ENCODE measurements at regions not wholly inside any gene's neighbourhood (a gene's known extent, or its start where the extent isn't known, plus 50 kb on each side); places are given as distances from the start of the nearest gene placed in this dataset.

GRCh38 chr19:30216453-30216852 lies 155.7 kb upstream of the ZNF536 start:
- Histone ChIP-seq H3K9me3 (ENCODE audit: insufficient read depth, low read length) (no peaks in the 10 kb centered on the region), H4K20me1 (ENCODE audit: insufficient read depth, low read length) (no peaks in the 10 kb centered on the region), H3K9ac (ENCODE audit: low read length) (no peak overlapping the region), H3K27me3 (ENCODE audit: low read depth, low read length) (peaks cover 7% of the 10 kb centered on the region; the same call in 1 of the 2 replicates), H3K4me2 (ENCODE audit: low read length) (no peak overlapping the region), H3K79me2 (ENCODE audit: low read length) (no peaks in the 10 kb centered on the region), H3K4me1 (ENCODE audit: low read length) (no peaks in the 10 kb centered on the region), H2AFZ (ENCODE audit: low read depth, low read length) (no peak overlapping the region), H3K27ac (ENCODE audit: low read length) (no peak overlapping the region), H3K36me3 (replicated peaks; ENCODE audit: low read depth, low read length) (no peaks in the 10 kb centered on the region), H3K4me3 (ENCODE audit: low read length) (no peak overlapping the region)
- TF ChIP-seq CTCF (IDR thresholded peaks at IDR 0.05; ENCODE audit: low read depth, low read length) (no peak), EZH2phosphoT487 (IDR thresholded peaks at IDR 0.05; ENCODE audit: low read depth) (no peak)

GRCh38 chr19:30217461-30217860 lies 154.7 kb upstream of the ZNF536 start:
- Histone ChIP-seq H3K4me3 (ENCODE audit: low read length) (no peak overlapping the region), H3K36me3 (replicated peaks; ENCODE audit: low read depth, low read length) (no peaks in the 10 kb centered on the region), H2AFZ (ENCODE audit: low read depth, low read length) (no peak overlapping the region), H3K27me3 (ENCODE audit: low read depth, low read length) (peaks cover 7% of the 10 kb centered on the region; the same call in 1 of the 2 replicates), H4K20me1 (ENCODE audit: insufficient read depth, low read length) (no peaks in the 10 kb centered on the region), H3K4me2 (ENCODE audit: low read length) (no peak overlapping the region), H3K9ac (ENCODE audit: low read length) (no peak overlapping the region), H3K27ac (ENCODE audit: low read length) (no peak overlapping the region), H3K9me3 (ENCODE audit: insufficient read depth, low read length) (no peaks in the 10 kb centered on the region), H3K79me2 (ENCODE audit: low read length) (no peaks in the 10 kb centered on the region), H3K4me1 (ENCODE audit: low read length) (no peaks in the 10 kb centered on the region)
- TF ChIP-seq CTCF (IDR thresholded peaks at IDR 0.05; ENCODE audit: low read depth, low read length), result no peak
- TF ChIP-seq EZH2phosphoT487 (IDR thresholded peaks at IDR 0.05; ENCODE audit: low read depth), result no peak

- Histone ChIP-seq H3K27ac (ENCODE audit: low read length) (no peak overlapping the region), H3K27me3 (ENCODE audit: low read depth, low read length) (peaks cover 7% of the 10 kb centered on the region; the same call in 1 of the 2 replicates), H3K4me3 (ENCODE audit: low read length) (no peak overlapping the region), H3K4me2 (ENCODE audit: low read length) (no peak overlapping the region), H3K79me2 (ENCODE audit: low read length) (no peaks in the 10 kb centered on the region), H3K4me1 (ENCODE audit: low read length) (no peaks in the 10 kb centered on the region), H4K20me1 (ENCODE audit: insufficient read depth, low read length) (no peaks in the 10 kb centered on the region), H3K36me3 (replicated peaks; ENCODE audit: low read depth, low read length) (no peaks in the 10 kb centered on the region), H3K9ac (ENCODE audit: low read length) (no peak overlapping the region), H3K9me3 (ENCODE audit: insufficient read depth, low read length) (no peaks in the 10 kb centered on the region), H2AFZ (ENCODE audit: low read depth, low read length) (no peak overlapping the region)
- TF ChIP-seq CTCF (IDR thresholded peaks at IDR 0.05; ENCODE audit: low read depth, low read length) (no peak), EZH2phosphoT487 (IDR thresholded peaks at IDR 0.05; ENCODE audit: low read depth) (no peak)
Measured at GRCh38 chr19:30219702-30220101, 152.5 kb upstream of the ZNF536 start.

GRCh38 chr19:30221176-30221575 lies 151.0 kb upstream of the ZNF536 start:
- Histone ChIP-seq H3K4me1 (ENCODE audit: low read length) (no peaks in the 10 kb centered on the region), H3K4me3 (ENCODE audit: low read length) (no peak overlapping the region), H2AFZ (ENCODE audit: low read depth, low read length) (no peak overlapping the region), H3K27ac (ENCODE audit: low read length) (no peak overlapping the region), H3K9me3 (ENCODE audit: insufficient read depth, low read length) (no peaks in the 10 kb centered on the region), H3K79me2 (ENCODE audit: low read length) (no peaks in the 10 kb centered on the region), H3K9ac (ENCODE audit: low read length) (no peak overlapping the region), H3K27me3 (ENCODE audit: low read depth, low read length) (peaks cover 7% of the 10 kb centered on the region; the same call in 1 of the 2 replicates), H3K4me2 (ENCODE audit: low read length) (no peak overlapping the region), H3K36me3 (replicated peaks; ENCODE audit: low read depth, low read length) (no peaks in the 10 kb centered on the region), H4K20me1 (ENCODE audit: insufficient read depth, low read length) (no peaks in the 10 kb centered on the region)
- TF ChIP-seq CTCF (IDR thresholded peaks at IDR 0.05; ENCODE audit: low read depth, low read length), result no peak
- TF ChIP-seq EZH2phosphoT487 (IDR thresholded peaks at IDR 0.05; ENCODE audit: low read depth), result no peak

Data from OCI-LY3 (cell line).